ENCODE measurements at regions not wholly inside any gene's neighbourhood (a gene's known extent, or its start where the extent isn't known, plus 50 kb on each side); places are given as distances from the start of the nearest gene placed in this dataset.
A peak's percentile ranks its signal among the peaks of the same experiment; 100 is the strongest.
"Not testable (repeated sequence)": the region's sequence is repeated elsewhere in the genome, so short reads cannot be mapped to it uniquely, and the experiment has no call there.

- no peak overlapping the region for H3K4me3 ChIP-seq (ENCODE audit: low read depth, low read length)
- TF ChIP-seq CTCF (IDR thresholded peaks at IDR 0.05; ENCODE audit: insufficient read depth, low read length, missing control alignments), result no peak
- POLR2A ChIA-PET, result no interaction called here
- DNase-seq (ENCODE audit: low read depth, low spot score), result no peak
- CTCF ChIA-PET, result no interaction called here
Observed at GRCh38 chr4:72706684-72707083, 137.7 kb upstream of the ADAMTS3 start.

DNA sequence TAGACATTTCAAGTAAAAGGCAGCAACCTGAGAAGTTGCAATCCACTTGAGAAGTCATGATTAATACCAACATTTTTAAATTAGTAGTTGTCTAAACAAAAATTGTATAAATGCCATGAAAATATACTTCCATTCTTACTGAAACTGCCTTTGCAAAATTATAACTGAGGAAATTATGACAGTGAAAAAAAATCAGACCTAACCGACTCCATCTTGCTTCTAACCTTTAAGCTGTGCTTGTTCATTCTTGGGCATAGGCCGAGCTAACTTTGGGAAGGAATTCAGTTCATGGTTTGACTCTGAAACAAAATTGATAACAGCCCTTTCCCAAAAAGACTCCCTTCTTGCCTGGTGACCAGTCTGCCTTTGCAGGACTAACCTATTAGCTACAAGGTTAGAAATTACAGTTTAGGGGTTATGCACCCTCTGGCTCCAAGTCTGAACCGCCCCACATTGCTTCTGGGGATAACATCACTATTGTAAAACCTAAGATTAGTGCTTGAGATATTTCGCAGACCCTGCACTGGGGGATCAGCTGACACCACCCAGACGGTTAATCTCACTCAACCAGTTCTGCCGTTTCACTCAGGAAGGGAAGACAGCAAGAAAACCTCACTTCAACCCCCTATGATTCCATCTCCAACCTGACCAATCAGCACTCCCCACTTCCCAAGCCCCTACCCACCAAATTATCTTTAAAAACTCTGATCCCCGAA lies 136.1 kb upstream of the ADAMTS3 start:
- H3K4me3 ChIP-seq (ENCODE audit: low read depth, low read length); DNase-seq (ENCODE audit: low read depth, low spot score); POLR2A ChIA-PET; CTCF ChIA-PET: not testable (repeated sequence)

- CTCF ChIA-PET, result interaction anchor here (0.7 to 2.5 kb wide), 6 partner anchors 11 to 401 kb away, joined by 3 to 16 read pairs (median 4); no protein-coding TSS in a partner anchor
- no peak for TF ChIP-seq CTCF (IDR thresholded peaks at IDR 0.05; ENCODE audit: insufficient read depth, low read length, missing control alignments)
- no peak overlapping the region for H3K4me3 ChIP-seq (ENCODE audit: low read depth, low read length)
- POLR2A ChIA-PET, result no interaction called here
- DNase-seq (ENCODE audit: low read depth, low spot score), result no peak
Observed at GRCh38 chr4:72702948-72703347, 133.9 kb upstream of the ADAMTS3 start.

GRCh38 chr4:72701987-72702819 lies 133.2 kb upstream of the ADAMTS3 start:
- TF ChIP-seq CTCF (IDR thresholded peaks at IDR 0.05; ENCODE audit: insufficient read depth, low read length, missing control alignments), result peak; percentile 37
- POLR2A ChIA-PET, result no interaction called here
- H3K4me3 ChIP-seq (ENCODE audit: low read depth, low read length), result peak overlapping the region; percentile 49
- CTCF ChIA-PET, result interaction anchor here (0.7 to 2.5 kb wide), 6 partner anchors 12 to 401 kb away, joined by 3 to 16 read pairs (median 4); no protein-coding TSS in a partner anchor
- peak; percentile 4 for DNase-seq (ENCODE audit: low read depth, low spot score)

- no peak for DNase-seq (ENCODE audit: low read depth, low spot score)
- POLR2A ChIA-PET, result no interaction called here
- no peak for TF ChIP-seq CTCF (IDR thresholded peaks at IDR 0.05; ENCODE audit: insufficient read depth, low read length, missing control alignments)
- H3K4me3 ChIP-seq (ENCODE audit: low read depth, low read length), result no peak overlapping the region
- CTCF ChIA-PET, result interaction anchor here (0.7 kb wide), 1 partner anchor 9 kb away, joined by 3 read pairs; no protein-coding TSS in a partner anchor
Observed at GRCh38 chr4:72690771-72691170, 121.8 kb upstream of the ADAMTS3 start.

- no peak for TF ChIP-seq CTCF (IDR thresholded peaks at IDR 0.05; ENCODE audit: insufficient read depth, low read length, missing control alignments)
- POLR2A ChIA-PET, result no interaction called here
- no peak overlapping the region for H3K4me3 ChIP-seq (ENCODE audit: low read depth, low read length)
- CTCF ChIA-PET, result interaction anchor here (0.7 kb wide), 1 partner anchor 10 kb away, joined by 3 read pairs; no protein-coding TSS in a partner anchor
- no peak for DNase-seq (ENCODE audit: low read depth, low spot score)
Observed at GRCh38 chr4:72689923-72690322, 120.9 kb upstream of the ADAMTS3 start.

DNA sequence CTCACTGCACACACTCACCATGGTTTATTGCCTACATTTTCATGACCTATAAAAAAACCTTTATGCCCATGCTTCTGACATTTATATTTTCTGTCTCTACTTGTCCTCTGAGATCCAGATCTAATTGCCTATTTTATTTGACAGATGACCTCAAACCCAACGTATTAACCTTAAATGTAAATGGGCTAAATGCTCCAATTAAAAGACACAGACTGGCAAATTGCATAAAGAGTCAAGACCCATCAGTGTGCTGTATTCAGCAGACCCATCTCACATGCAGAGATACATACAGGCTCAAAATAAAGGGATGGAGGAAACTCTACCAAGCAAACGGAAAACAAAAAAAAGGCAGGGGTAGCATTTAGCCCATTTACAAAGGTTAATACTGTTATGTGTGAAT lies 117.4 kb upstream of the ADAMTS3 start:
- H3K4me3 ChIP-seq (ENCODE audit: low read depth, low read length); POLR2A ChIA-PET; CTCF ChIA-PET; DNase-seq (ENCODE audit: low read depth, low spot score): not testable (repeated sequence)

Measured in AG04449 (cell line).